ENCODE measurements at regions not wholly inside any gene's neighbourhood (a gene's known extent, or its start where the extent isn't known, plus 50 kb on each side); places are given as distances from the start of the nearest gene placed in this dataset.
A peak's percentile ranks its signal among the peaks of the same experiment; 100 is the strongest.

DNA sequence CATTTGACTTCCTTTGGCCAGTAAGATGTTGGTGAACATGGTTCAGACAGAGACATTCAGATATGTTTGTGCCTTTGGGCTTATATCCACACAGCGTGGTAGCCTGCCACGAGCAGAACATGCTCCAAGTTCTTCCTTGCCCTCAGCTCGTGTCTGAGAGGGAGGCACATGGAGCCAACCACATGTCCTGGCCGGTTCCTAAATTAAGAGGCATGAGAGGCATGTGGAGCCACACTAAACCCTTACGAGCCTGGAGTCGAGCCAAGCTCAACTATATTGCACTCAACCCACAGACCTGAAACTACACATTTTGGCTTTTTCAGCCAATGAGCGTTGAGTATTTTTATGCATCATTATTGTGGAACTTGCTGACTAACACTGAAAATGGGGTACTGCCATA lies 133.7 kb upstream of the KCNK1 start:
- no peaks in the 10 kb centered on the region for H3K9me3 ChIP-seq (replicated peaks; ENCODE audit: control insufficient read depth, insufficient read depth, low read depth, low read length)
- WGBS (ENCODE audit: insufficient coverage, low coverage, missing lambda C conversion rate) = 10% methylated on average over 7 of the region's 7 CpGs
- DNase-seq (ENCODE audit: extremely low read depth in 1 of 4, low spot score in 3 of 4) = no peak
- H3K79me2 ChIP-seq (ENCODE audit: control insufficient read depth, insufficient read depth, low read length) = no peaks in the 10 kb centered on the region
- H3K4me2 ChIP-seq (ENCODE audit: insufficient read depth, low read length) = no peak overlapping the region
- in situ Hi-C loops (cut with MboI) = no loop called here
- H3K9ac ChIP-seq (ENCODE audit: insufficient read depth in 1 of 2, low read depth in 2 of 2, low read length in 2 of 2) = no peak overlapping the region
- no peak overlapping the region for H3K4me3 ChIP-seq
- TF ChIP-seq ZNF175 (CRISPR knock-in tag; IDR thresholded peaks at IDR 0.05; ENCODE audit: low read depth) = no peak
- TF ChIP-seq HNRNPUL1 (IDR thresholded peaks at IDR 0.05; ENCODE audit: low read length) = no peak
- no peak for TF ChIP-seq ZNF586 (CRISPR knock-in tag; conservative IDR thresholded peaks at IDR 0.05)
- TF ChIP-seq, protein P1, sequence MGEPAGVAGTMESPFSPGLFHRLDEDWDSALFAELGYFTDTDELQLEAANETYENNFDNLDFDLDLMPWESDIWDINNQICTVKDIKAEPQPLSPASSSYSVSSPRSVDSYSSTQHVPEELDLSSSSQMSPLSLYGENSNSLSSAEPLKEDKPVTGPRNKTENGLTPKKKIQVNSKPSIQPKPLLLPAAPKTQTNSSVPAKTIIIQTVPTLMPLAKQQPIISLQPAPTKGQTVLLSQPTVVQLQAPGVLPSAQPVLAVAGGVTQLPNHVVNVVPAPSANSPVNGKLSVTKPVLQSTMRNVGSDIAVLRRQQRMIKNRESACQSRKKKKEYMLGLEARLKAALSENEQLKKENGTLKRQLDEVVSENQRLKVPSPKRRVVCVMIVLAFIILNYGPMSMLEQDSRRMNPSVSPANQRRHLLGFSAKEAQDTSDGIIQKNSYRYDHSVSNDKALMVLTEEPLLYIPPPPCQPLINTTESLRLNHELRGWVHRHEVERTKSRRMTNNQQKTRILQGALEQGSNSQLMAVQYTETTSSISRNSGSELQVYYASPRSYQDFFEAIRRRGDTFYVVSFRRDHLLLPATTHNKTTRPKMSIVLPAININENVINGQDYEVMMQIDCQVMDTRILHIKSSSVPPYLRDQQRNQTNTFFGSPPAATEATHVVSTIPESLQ (CRISPR knock-in tag; IDR thresholded peaks at IDR 0.05) = no peak
- TF ChIP-seq MCM7 (IDR thresholded peaks at IDR 0.05) = no peak
- TF ChIP-seq, protein P2, sequence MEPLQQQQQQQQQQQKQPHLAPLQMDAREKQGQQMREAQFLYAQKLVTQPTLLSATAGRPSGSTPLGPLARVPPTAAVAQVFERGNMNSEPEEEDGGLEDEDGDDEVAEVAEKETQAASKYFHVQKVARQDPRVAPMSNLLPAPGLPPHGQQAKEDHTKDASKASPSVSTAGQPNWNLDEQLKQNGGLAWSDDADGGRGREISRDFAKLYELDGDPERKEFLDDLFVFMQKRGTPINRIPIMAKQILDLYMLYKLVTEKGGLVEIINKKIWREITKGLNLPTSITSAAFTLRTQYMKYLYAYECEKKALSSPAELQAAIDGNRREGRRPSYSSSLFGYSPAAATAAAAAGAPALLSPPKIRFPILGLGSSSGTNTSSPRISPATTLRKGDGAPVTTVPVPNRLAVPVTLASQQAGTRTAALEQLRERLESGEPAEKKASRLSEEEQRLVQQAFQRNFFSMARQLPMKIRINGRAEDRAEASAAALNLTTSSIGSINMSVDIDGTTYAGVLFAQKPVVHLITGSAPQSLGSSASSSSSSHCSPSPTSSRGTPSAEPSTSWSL (CRISPR knock-in tag; IDR thresholded peaks at IDR 0.05; ENCODE audit: borderline replicate concordance) = no peak
- no peak for TF ChIP-seq KAT2B (IDR thresholded peaks at IDR 0.05; ENCODE audit: low read depth, low read length)
- no peak for TF ChIP-seq CEBPB (tag; IDR thresholded peaks at IDR 0.05)
- TF ChIP-seq EGR1 (conservative IDR thresholded peaks at IDR 0.05) = no peak
- no peak for TF ChIP-seq RBM17 (IDR thresholded peaks at IDR 0.05; ENCODE audit: borderline replicate concordance, low read depth, low read length)
- no peak for TF ChIP-seq HMG20B (CRISPR knock-in tag; IDR thresholded peaks at IDR 0.05)
- no peak for TF ChIP-seq TEAD2 (tag; IDR thresholded peaks at IDR 0.05)
- TF ChIP-seq CBX3 (IDR thresholded peaks at IDR 0.05; ENCODE audit: borderline replicate concordance in 1 of 2, low read length in 2 of 2) = no peak
- intact Hi-C loops (cut with micrococcal nuclease) = no loop called here
- no peak for ATAC-seq
- no peak overlapping the region for H3K27ac ChIP-seq (ENCODE audit: extremely low read depth, low read depth, low read length)
- no peaks in the 10 kb centered on the region for H3K36me3 ChIP-seq (ENCODE audit: control insufficient read depth, insufficient read depth, low read length)
- peak overlapping the region; percentile 70 for H2AFZ ChIP-seq (ENCODE audit: low read depth, low read length)
- H4K20me1 ChIP-seq (replicated peaks; ENCODE audit: control insufficient read depth, insufficient read depth, low read length) = no peaks in the 10 kb centered on the region
- FAIRE-seq = no peak
- ChIA-PET CTCF (ENCODE audit: low intra/inter-chr PET ratio) (no interaction called here), POLR2A (no interaction called here)
- no peaks in the 10 kb centered on the region for H3K9me1 ChIP-seq (ENCODE audit: control insufficient read depth, insufficient read depth, low read length)
- BruUV-seq (replicated peaks) = no TSS peak
- H3K27me3 ChIP-seq (ENCODE audit: control insufficient read depth in 2 of 2, insufficient read depth in 2 of 2, low read length in 2 of 2) = no peaks in the 10 kb centered on the region
- H3K4me1 ChIP-seq (replicated peaks in 1 of 2; ENCODE audit: control insufficient read depth in 2 of 2, insufficient read depth in 2 of 2, low read length in 2 of 2) = no peaks in the 10 kb centered on the region
